ENCODE measurements at regions not wholly inside any gene's neighbourhood (a gene's known extent, or its start where the extent isn't known, plus 50 kb on each side); places are given as distances from the start of the nearest gene placed in this dataset.

DNA sequence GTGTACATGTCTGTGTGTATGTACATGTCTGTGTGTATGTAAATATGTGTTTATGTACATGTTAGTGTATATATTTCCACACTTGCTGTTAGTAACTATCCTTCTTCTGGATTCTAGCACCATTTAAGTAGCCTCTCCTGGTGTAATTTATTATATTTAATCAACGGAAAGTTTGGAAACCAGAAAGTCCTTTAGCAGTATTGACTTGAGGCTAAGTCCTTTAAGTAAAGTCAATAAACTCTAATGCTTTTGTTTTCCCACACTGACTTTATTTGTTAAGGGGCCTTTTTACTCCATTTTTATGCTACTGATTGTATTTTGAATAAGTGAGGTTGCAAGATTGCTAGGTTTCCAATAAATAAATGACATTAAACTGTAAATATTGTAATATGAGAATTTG lies 876.4 kb upstream of the SEL1L start:
- H3K4me3 ChIP-seq (replicated peaks; ENCODE audit: low read depth, low read length), result no peak overlapping the region

GRCh38 chr14:82411298-82411697 lies 877.6 kb upstream of the SEL1L start:
- DNase-seq (ENCODE audit: low read depth), result no peak
- TF ChIP-seq, protein P1, sequence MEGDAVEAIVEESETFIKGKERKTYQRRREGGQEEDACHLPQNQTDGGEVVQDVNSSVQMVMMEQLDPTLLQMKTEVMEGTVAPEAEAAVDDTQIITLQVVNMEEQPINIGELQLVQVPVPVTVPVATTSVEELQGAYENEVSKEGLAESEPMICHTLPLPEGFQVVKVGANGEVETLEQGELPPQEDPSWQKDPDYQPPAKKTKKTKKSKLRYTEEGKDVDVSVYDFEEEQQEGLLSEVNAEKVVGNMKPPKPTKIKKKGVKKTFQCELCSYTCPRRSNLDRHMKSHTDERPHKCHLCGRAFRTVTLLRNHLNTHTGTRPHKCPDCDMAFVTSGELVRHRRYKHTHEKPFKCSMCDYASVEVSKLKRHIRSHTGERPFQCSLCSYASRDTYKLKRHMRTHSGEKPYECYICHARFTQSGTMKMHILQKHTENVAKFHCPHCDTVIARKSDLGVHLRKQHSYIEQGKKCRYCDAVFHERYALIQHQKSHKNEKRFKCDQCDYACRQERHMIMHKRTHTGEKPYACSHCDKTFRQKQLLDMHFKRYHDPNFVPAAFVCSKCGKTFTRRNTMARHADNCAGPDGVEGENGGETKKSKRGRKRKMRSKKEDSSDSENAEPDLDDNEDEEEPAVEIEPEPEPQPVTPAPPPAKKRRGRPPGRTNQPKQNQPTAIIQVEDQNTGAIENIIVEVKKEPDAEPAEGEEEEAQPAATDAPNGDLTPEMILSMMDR (IDR thresholded peaks at IDR 0.05; ENCODE audit: low read length, missing control alignments), result no peak
- no peak overlapping the region for H3K4me3 ChIP-seq (replicated peaks; ENCODE audit: low read depth, low read length)

More for the DNA sequence above, 876.4 kb upstream of the SEL1L start:
- no peak for DNase-seq (ENCODE audit: low read depth)
- TF ChIP-seq, protein P1 (IDR thresholded peaks at IDR 0.05; ENCODE audit: low read length, missing control alignments), result no peak

- H3K4me3 ChIP-seq (replicated peaks; ENCODE audit: low read depth, low read length), result no peak overlapping the region
- DNase-seq (ENCODE audit: low read depth), result no peak
- TF ChIP-seq, protein P1 (IDR thresholded peaks at IDR 0.05; ENCODE audit: low read length, missing control alignments), result no peak
These were observed 878.9 kb upstream of the SEL1L start for GRCh38 chr14:82412545-82412944.

DNA sequence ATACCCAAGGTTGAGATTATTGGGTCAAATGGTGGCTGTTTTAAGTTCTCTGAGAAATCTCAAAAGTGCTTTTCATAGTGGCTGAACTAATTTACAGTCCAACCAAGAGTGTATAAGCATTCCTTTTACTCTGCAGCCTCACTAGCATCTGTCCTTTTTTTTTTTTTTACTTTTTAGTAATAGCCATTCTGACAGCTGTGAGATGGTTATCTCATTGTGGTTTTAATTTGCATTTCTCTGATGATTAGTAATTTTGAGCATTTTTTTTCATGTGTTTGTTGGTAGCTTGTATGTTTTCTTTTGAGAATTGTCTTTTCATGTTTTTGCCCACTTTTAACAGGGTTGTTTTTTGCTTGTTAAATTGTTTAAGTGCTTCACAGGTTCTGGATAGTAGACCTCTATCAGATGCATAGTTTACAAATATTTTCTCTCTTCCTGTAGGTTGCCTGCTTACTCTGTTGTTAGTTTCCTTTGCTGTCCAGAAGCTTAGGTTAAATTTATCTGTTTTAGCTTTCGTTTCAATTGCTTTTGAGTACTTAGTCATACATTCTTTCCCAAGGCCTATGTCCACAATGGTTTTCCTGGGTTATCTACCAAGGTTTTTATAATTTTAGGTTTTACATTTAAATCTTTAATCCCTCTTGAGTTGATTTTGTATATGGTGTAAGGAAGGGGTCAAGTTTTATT lies 881.3 kb upstream of the SEL1L start:
- DNase-seq (ENCODE audit: low read depth), result no peak
- TF ChIP-seq, protein P1 (IDR thresholded peaks at IDR 0.05; ENCODE audit: low read length, missing control alignments), result no peak
- H3K4me3 ChIP-seq (replicated peaks; ENCODE audit: low read depth, low read length), result no peak overlapping the region

DNA sequence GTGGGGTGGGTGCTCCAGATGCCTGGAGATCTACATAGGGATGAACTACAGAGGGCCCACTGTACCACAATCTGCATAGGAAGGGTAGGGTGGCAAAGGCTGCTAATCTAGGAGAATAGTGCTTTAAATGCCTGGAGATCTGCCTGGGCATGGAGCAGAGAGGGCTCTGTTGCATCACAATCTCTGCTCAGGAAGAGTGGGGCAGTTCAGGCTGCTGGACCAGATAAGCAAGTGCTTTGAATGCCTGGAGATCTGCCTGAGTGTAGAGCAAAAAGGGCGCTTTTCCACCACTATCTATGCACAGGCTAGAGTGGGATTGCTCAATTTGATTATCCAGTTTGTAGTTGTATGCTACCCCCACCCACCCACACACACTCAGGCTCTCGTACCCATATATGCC lies 886.3 kb upstream of the SEL1L start:
- TF ChIP-seq, protein P1 (IDR thresholded peaks at IDR 0.05; ENCODE audit: low read length, missing control alignments), result no peak
- no peak overlapping the region for H3K4me3 ChIP-seq (replicated peaks; ENCODE audit: low read depth, low read length)

DNA sequence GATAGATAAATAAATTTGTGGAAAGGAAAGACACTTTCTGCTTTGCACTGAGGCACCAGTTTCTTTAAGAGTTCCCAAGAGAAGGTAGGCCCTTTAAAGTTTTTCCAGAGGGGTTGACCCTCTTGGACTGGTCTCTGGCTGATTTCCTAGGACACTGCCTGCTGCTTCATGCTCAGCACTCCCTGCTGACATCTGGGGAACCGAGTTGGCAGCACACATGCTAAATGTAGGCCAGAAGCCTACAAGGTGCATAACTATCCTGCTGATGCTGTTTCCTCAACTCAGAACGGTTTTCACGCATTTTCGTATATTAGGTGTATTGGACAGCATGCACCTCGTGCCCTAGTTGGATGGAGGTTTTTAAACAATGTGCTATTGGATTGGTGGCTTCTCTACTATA lies 887.2 kb upstream of the SEL1L start:
- TF ChIP-seq, protein P1 (IDR thresholded peaks at IDR 0.05; ENCODE audit: low read length, missing control alignments), result no peak
- no peak for DNase-seq (ENCODE audit: low read depth)

More for the DNA sequence above, 886.3 kb upstream of the SEL1L start:
- no peak for DNase-seq (ENCODE audit: low read depth)

DNA sequence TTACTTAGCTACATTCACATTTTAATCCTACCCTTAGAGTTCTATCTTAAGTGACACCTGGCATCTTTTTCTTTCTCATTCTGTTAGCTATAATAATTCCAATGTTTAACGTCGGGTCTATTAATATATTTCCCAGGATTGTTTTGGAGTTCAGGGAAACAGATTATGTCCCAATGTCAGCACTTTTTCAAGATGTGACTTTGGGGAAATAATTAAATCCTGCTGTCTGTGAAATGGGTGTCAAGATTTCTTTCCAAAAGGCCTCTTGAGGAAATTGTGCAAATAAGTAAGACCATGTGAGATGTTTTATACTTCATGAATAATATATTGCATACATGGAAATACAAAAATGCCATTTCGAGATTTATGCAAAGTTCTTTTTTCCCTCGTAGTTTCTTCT lies 887.6 kb upstream of the SEL1L start:
- no peak overlapping the region for H3K4me3 ChIP-seq (replicated peaks; ENCODE audit: low read depth, low read length)
- DNase-seq (ENCODE audit: low read depth), result no peak
- TF ChIP-seq, protein P1 (IDR thresholded peaks at IDR 0.05; ENCODE audit: low read length, missing control alignments), result no peak

More for the DNA sequence above, 887.2 kb upstream of the SEL1L start:
- H3K4me3 ChIP-seq (replicated peaks; ENCODE audit: low read depth, low read length), result no peak overlapping the region

All from fibroblast of pulmonary artery (primary cell).